RWPE2 (cell line): ENCODE measurements at regions not wholly inside any gene's neighbourhood (a gene's known extent, or its start where the extent isn't known, plus 50 kb on each side); places are given as distances from the start of the nearest gene placed in this dataset.

Experiments used
- ATAC-seq: fragments of 200-7000 bp; cut with Tn5 transposase; 3 replicates; pipeline ENCODE4 v1.9.1; 2021; ENCODE audit warnings: low read depth
- DNase-seq: peaks from one replicate; pipeline ENCODE4 v3.0.0-alpha.2; 2020; ENCODE audit warnings: low spot score
- H3K27ac ChIP-seq: fragments of 450-650 bp; 2 replicates; pipeline ENCODE4 v1.5.1; 2017; ENCODE audit warnings: mild to moderate bottlenecking; ENCODE audit not compliant: poor library complexity, severe bottlenecking
- H3K27me3 ChIP-seq: fragments of 250-450 bp; sonication (Bioruptor Pico); 2 replicates; pipeline ENCODE4 v1.5.1; 2021; ENCODE audit warnings: mild to moderate bottlenecking, moderate library complexity; ENCODE audit not compliant: insufficient read depth, poor library complexity, severe bottlenecking
- H3K36me3 ChIP-seq: fragments of 250-450 bp; sonication (Bioruptor Pico); 2 replicates; pipeline ENCODE4 v1.5.1; 2020; ENCODE audit warnings: low read depth, mild to moderate bottlenecking, moderate library complexity
- H3K4me1 ChIP-seq: fragments of 250-450 bp; sonication (Bioruptor Pico); 2 replicates; pipeline ENCODE4 v1.5.1; 2021; ENCODE audit warnings: mild to moderate bottlenecking, moderate library complexity; ENCODE audit not compliant: insufficient read depth, poor library complexity, severe bottlenecking
- H3K4me3 ChIP-seq: fragments of 250-450 bp; sonication (Bioruptor Pico); 2 replicates; pipeline ENCODE4 v1.5.1; 2021; ENCODE audit warnings: mild to moderate bottlenecking, moderate library complexity; ENCODE audit not compliant: severe bottlenecking
- H3K9me3 ChIP-seq: fragments of 250-450 bp; sonication (Bioruptor Pico); 2 replicates; pipeline ENCODE4 v1.5.1; 2021; ENCODE audit warnings: mild to moderate bottlenecking, moderate library complexity; ENCODE audit not compliant: severe bottlenecking
- CTCF ChIP-seq: fragments of 450-650 bp; IDR thresholded peaks from one replicate; pipeline ENCODE4 v1.5.1; 2017; ENCODE audit warnings: mild to moderate bottlenecking, moderate library complexity; ENCODE audit not compliant: poor library complexity, severe bottlenecking

GRCh38 chr4:13678186-13678924 is 50.8 kb upstream of the BOD1L1 start:
- DNase-seq: no peak
- Histone ChIP-seq H3K27ac (no peak overlapping the region), H3K36me3 (no peaks in the 10 kb centered on the region), H3K27me3 (no peaks in the 10 kb centered on the region), H3K9me3 (peaks cover 3% of the 10 kb centered on the region), H3K4me3 (no peak overlapping the region), H3K4me1 (no peaks in the 10 kb centered on the region)
- no peak for TF ChIP-seq CTCF
- ATAC-seq: no peak

- no peak for TF ChIP-seq CTCF
- H3K9me3 ChIP-seq: peaks cover 3% of the 10 kb centered on the region
These were observed 54.0 kb upstream of the BOD1L1 start for GRCh38 chr4:13681570-13681969.

GRCh38 chr4:13694256-13694655 is 66.7 kb upstream of the BOD1L1 start:
- Histone ChIP-seq H3K27me3 (no peaks in the 10 kb centered on the region), H3K4me1 (no peaks in the 10 kb centered on the region), H3K4me3 (no peak overlapping the region), H3K27ac (no peak overlapping the region), H3K36me3 (no peaks in the 10 kb centered on the region), H3K9me3 (no peaks in the 10 kb centered on the region)
- no peak for TF ChIP-seq CTCF
- ATAC-seq (no peak), DNase-seq (no peak)

More at GRCh38 chr4:13681570-13681969, 54.0 kb upstream of the BOD1L1 start:
- ATAC-seq (no peak), DNase-seq (no peak)
- Histone ChIP-seq H3K36me3 (no peaks in the 10 kb centered on the region), H3K27me3 (no peaks in the 10 kb centered on the region), H3K4me3 (no peak overlapping the region), H3K27ac (no peak overlapping the region), H3K4me1 (no peaks in the 10 kb centered on the region)

GRCh38 chr4:13698296-13698695 is 70.8 kb upstream of the BOD1L1 start:
- Histone ChIP-seq H3K27me3 (no peaks in the 10 kb centered on the region), H3K4me1 (peaks cover 31% of the 10 kb centered on the region), H3K36me3 (no peaks in the 10 kb centered on the region), H3K27ac (no peak overlapping the region), H3K9me3 (no peaks in the 10 kb centered on the region), H3K4me3 (no peak overlapping the region)
- ATAC-seq (no peak), DNase-seq (no peak)
- no peak for TF ChIP-seq CTCF
